ENCODE measurements at regions not wholly inside any gene's neighbourhood (a gene's known extent, or its start where the extent isn't known, plus 50 kb on each side); places are given as distances from the start of the nearest gene placed in this dataset.
"Not testable (repeated sequence)": the region's sequence is repeated elsewhere in the genome, so short reads cannot be mapped to it uniquely, and the experiment has no call there.

GRCh38 chr10:44564790-44565189, 179.9 kb upstream of the CXCL12 start:
- DNase-seq (ENCODE audit: low read depth): no peak

- DNase-seq (ENCODE audit: low read depth): no peak
These were observed 181.9 kb upstream of the CXCL12 start for GRCh38 chr10:44566786-44567185.

GRCh38 chr10:44567471-44567870, 182.6 kb upstream of the CXCL12 start:
- no peak for DNase-seq (ENCODE audit: low read depth)

GRCh38 chr10:44569193-44570091, 184.5 kb upstream of the CXCL12 start:
- no peak for DNase-seq (ENCODE audit: low read depth)

DNA sequence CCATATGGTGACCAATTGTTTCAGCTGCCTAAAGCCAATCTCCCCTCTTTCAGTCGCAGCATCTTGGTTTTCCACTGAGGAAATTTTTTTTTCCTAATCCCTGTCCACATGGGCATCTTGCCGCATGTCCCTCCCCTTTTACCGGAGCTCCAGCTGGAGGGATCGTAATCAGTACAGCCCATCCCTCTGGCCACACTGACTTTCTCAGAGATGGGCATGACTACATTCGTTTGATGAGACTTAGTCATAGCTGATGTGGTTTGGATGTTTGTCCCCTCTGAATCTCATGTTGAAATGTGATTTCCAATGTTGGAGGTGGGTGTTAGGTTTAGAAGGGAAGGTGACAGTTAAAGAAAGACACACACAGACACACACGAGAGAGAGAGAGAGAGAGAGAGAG, 186.8 kb upstream of the CXCL12 start:
- no peak for DNase-seq (ENCODE audit: low read depth)

DNA sequence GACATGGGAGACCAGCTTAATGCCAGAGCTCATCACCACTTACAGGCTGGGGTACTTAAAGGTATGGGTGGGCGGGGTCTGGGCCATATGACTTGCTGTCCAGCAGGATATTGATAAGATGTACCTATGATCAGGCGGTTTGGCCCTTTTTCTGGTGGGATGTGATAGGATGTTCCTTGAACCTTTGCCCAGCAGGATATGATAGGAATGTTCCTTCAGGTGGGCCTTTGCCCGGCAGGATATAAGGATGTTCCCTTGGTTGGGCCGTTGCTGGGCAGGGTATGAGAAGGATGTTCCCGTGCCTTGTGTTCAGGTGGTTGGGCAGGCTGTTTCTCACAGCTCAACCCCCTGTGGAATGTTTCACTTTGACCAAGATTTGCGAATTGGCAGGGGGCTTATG, 187.2 kb upstream of the CXCL12 start:
- DNase-seq (ENCODE audit: low read depth): no peak

GRCh38 chr10:44573821-44574220, 188.9 kb upstream of the CXCL12 start:
- no peak for DNase-seq (ENCODE audit: low read depth)

GRCh38 chr10:44574596-44575480, 189.9 kb upstream of the CXCL12 start:
- DNase-seq (ENCODE audit: low read depth): no peak

DNA sequence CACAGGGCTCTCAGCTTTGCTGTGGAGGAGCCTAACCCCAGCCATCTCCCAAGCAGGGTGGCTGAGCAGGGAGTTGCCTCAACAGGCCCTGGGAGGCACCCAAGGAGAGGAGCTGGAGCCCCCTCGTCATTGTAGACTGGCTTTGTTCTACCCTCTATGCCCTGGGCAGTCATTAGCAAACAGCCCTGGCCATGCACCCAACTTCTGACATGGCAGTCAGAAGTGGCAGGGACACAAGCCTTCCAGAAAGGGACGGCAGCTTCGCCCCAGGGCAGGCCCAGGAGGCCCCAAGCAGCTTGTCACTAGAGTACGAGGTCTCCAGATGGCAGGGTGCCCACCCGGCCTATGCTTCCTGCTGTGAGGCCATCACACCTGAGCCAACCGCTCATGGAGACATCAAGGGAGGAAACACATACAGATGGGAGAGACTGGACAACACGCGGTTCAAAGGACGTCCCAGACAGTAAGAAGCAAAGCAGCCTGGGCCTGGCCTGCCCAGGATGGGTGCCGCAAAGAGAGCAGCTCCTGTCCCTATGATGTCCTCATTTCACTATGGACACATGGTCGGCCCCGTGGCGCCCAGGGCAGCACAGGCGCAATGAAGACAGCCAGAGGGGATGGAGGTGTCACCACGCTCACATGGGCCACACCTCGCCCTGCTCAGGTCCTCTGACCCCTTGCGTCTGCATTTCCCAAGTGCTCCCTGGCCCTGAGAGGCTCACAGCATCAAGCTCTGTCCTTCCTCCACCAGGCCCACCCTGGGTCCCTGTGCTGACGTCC, 190.9 kb upstream of the CXCL12 start:
- no peak for DNase-seq (ENCODE audit: low read depth)

GRCh38 chr10:44576702-44577191, 191.8 kb upstream of the CXCL12 start:
- DNase-seq (ENCODE audit: low read depth): no peak

GRCh38 chr10:44577533-44577932, 192.6 kb upstream of the CXCL12 start:
- DNase-seq (ENCODE audit: low read depth): no peak

GRCh38 chr10:44578271-44578670, 193.4 kb upstream of the CXCL12 start:
- DNase-seq (ENCODE audit: low read depth): no peak

GRCh38 chr10:44578963-44579362, 194.1 kb upstream of the CXCL12 start:
- DNase-seq (ENCODE audit: low read depth): not testable (repeated sequence)

DNA sequence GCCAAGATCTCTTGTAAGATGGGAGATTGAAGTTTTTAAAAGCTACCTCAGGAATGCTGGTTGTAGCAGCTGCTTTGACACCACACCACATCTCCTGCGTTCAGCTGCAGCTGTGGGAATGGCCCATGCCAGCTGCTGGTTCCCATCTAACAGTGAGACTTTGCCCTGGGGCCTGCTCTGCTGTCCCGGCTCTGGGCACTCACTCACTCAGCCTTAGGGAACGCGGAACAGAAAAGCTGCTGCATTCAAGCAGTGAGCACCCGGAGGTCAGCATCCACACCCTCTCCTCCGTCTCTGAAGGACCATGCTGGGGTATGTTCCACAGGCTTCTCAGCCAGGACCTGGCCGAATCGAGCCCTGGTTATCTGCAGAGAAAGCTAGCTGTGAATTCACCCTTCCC, 197.1 kb upstream of the CXCL12 start:
- no peak for DNase-seq (ENCODE audit: low read depth)

DNA sequence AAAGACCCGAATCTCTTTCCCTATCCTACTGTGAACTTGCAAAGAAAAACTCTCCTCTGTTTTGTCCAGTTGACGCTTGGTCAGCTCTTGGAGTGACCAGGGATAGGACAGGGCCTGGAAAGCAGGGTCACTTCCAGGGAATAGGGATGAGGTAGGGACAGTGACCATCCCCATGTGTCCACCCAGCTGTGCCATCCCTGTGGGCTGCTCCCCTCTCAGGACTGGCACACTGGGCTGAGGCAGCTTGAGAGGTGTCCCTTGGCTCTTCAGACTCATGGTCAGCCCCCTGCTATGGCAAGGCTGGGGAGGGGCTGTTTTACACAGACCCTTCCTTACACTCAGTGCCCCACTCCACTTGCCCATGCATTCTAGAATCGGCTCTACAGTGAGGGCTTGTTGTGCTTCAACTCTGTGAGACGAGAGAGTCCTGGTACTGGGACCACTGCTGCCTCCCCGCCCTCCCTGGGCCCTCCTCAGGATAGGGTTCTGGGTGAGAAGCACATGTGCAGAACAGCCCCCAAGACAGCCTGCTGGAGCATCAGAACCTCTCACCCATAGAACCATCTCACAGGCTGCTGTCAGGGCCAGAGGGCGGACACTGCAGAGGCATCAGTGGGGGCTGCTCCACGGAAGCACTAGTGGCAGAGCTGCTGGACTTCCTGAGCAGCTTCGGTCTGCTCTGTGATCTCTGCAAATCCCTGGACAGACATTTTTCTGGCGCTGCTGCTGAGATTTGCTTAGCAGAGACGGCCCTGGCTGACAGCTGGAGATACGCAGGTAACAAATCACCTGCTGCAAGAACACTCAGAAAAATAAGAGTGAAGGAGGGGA, 202.8 kb upstream of the CXCL12 start:
- no peak for DNase-seq (ENCODE audit: low read depth)

- DNase-seq (ENCODE audit: low read depth): no peak
These were observed 204.5 kb upstream of the CXCL12 start for GRCh38 chr10:44589181-44589943.

GRCh38 chr10:44589944-44590449, 205.1 kb upstream of the CXCL12 start:
- no peak for DNase-seq (ENCODE audit: low read depth)

GRCh38 chr10:44591911-44592310, 207.0 kb upstream of the CXCL12 start:
- DNase-seq (ENCODE audit: low read depth): no peak

GRCh38 chr10:44593952-44594351, 209.1 kb upstream of the CXCL12 start:
- DNase-seq (ENCODE audit: low read depth): no peak

DNA sequence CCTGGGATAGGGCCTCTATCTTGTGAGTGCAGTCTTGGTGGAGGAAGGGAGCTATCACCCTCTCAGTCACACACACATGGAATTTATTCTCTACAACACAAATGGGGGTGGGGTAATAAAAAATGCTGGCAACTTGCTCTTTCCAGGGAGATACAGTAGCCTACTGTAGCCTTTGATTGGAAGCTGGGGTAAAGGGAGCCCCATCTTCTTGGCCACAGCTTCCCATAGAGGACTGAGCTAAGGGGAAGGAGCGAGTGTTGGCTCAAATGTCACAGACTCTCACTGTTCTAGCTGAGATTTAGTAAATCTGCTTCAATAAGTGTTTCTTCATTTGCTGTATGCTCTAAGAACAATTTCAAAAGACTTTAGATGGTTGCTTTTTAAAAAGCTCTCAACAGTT, 222.2 kb upstream of the CXCL12 start:
- DNase-seq (ENCODE audit: low read depth): no peak
